Prostate gland (tissue), 2 donors: ENCODE measurements at regions not wholly inside any gene's neighbourhood (a gene's known extent, or its start where the extent isn't known, plus 50 kb on each side); places are given as distances from the start of the nearest gene placed in this dataset.

ENCODE experiments used
- POLR2A ChIP-seq: fragments of 450-650 bp; IDR thresholded peaks from one replicate; pipeline ENCODE4 v1.6.1; 2016; ENCODE audit warnings: antibody characterized with exemption, mild to moderate bottlenecking
- TF ChIP-seq, protein P1 (sequence below), 4 experiments: fragments of 200-600 bp in 2 of 4; fragments of 450-650 bp in 2 of 4; sonication (generic) in 2 of 4; IDR thresholded peaks; 1 replicate in 3 of 4; 2 replicates in 1 of 4; pipeline ENCODE4 v1.5.1; 2016 to 2019; ENCODE audit warnings: antibody characterized with exemption in 4 of 4, mild to moderate bottlenecking in 2 of 4, moderate library complexity in 2 of 4

DNA sequence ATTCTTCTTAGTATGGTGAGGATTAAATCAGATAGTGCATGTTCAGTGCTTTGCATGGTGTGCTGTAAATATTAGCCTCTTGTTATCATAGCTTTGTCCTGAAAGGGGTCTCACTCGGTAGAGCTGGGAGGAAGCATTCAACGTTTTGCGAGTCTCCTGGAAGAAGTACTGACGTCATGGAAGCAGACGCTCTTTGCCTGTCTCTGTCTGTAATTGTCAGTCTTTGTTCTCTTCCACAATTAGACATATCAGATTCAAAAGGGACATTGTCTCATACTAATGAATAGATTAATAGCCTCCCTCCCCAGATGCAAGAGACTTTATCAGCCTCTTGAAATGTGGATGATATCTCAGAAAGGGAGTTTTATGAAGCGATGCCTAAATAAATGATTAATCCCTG is 91.8 kb upstream of the CXCL14 start:
- TF ChIP-seq, protein P1, sequence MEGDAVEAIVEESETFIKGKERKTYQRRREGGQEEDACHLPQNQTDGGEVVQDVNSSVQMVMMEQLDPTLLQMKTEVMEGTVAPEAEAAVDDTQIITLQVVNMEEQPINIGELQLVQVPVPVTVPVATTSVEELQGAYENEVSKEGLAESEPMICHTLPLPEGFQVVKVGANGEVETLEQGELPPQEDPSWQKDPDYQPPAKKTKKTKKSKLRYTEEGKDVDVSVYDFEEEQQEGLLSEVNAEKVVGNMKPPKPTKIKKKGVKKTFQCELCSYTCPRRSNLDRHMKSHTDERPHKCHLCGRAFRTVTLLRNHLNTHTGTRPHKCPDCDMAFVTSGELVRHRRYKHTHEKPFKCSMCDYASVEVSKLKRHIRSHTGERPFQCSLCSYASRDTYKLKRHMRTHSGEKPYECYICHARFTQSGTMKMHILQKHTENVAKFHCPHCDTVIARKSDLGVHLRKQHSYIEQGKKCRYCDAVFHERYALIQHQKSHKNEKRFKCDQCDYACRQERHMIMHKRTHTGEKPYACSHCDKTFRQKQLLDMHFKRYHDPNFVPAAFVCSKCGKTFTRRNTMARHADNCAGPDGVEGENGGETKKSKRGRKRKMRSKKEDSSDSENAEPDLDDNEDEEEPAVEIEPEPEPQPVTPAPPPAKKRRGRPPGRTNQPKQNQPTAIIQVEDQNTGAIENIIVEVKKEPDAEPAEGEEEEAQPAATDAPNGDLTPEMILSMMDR (IDR thresholded peaks at IDR 0.05): no peak
- TF ChIP-seq POLR2A: no peak
